GM12878 (cell line): ENCODE measurements at regions not wholly inside any gene's neighbourhood (a gene's known extent, or its start where the extent isn't known, plus 50 kb on each side); places are given as distances from the start of the nearest gene placed in this dataset.

Experiments used
- BCL3 ChIP-seq: IDR thresholded peaks from 2 replicates; pipeline ENCODE4 v1.6.1; 2011; ENCODE audit warnings: borderline replicate concordance, low read depth, mild to moderate bottlenecking, moderate library complexity, low read length; ENCODE audit not compliant: insufficient read depth, poor library complexity, severe bottlenecking
- FOXK2 ChIP-seq: fragments of 450-650 bp; IDR thresholded peaks from 2 replicates; pipeline ENCODE4 v1.6.1; 2017; ENCODE audit warnings: mild to moderate bottlenecking, moderate library complexity
- MTA3 ChIP-seq: IDR thresholded peaks from 2 replicates; pipeline ENCODE4 v1.6.1; 2012; ENCODE audit warnings: low read length, inconsistent platforms, borderline replicate concordance
- NR2C2 ChIP-seq: IDR thresholded peaks from 2 replicates; pipeline ENCODE4 v1.6.1; 2011; ENCODE audit warnings: borderline replicate concordance, low read depth; ENCODE audit not compliant: control insufficient read depth, insufficient read length
- RAD51 ChIP-seq: fragments of 450-650 bp; IDR thresholded peaks from 2 replicates; pipeline ENCODE4 v1.6.1; 2016; ENCODE audit warnings: moderate library complexity, mild to moderate bottlenecking, inconsistent platforms
- ZNF384 ChIP-seq: IDR thresholded peaks from 2 replicates; pipeline ENCODE4 v1.6.1; 2012; ENCODE audit warnings: low read depth, mild to moderate bottlenecking, low read length, improper control_type of control experiment, borderline replicate concordance
- ZSCAN29 ChIP-seq: fragments of 450-650 bp; IDR thresholded peaks from 2 replicates; pipeline ENCODE4 v1.6.1; 2017; ENCODE audit warnings: mild to moderate bottlenecking, moderate library complexity
- TF ChIP-seq, protein P1 (sequence below): fragments of 450-650 bp; IDR thresholded peaks from 2 replicates; pipeline ENCODE4 v1.6.1; 2017; ENCODE audit warnings: antibody characterized with exemption, mild to moderate bottlenecking, moderate library complexity
- TF ChIP-seq, protein P2 (sequence below): fragments of 450-650 bp; IDR thresholded peaks from 2 replicates; pipeline ENCODE4 v1.6.1; 2018; ENCODE audit warnings: borderline replicate concordance, mild to moderate bottlenecking; ENCODE audit not compliant: partially characterized antibody

DNA sequence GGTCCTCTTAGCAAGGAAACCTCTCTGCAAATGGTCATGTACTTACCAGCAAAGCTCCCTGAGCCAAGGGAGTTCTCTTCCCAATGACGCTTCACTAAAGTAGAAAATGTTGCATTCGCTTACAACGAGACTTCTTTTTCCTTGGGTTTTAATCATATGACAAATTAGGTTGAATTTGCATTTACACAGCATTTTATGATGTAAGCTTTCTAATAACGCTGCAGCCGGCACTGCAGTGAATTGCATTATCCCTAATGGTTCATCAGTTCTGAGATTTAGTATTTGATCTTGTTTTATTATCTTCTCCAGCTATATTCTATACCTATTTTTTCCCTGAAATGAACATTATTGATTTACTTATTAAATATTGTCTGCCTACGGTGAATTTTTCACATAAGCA is 339.3 kb upstream of the PFKP start (continued):
- TF ChIP-seq, protein P1, sequence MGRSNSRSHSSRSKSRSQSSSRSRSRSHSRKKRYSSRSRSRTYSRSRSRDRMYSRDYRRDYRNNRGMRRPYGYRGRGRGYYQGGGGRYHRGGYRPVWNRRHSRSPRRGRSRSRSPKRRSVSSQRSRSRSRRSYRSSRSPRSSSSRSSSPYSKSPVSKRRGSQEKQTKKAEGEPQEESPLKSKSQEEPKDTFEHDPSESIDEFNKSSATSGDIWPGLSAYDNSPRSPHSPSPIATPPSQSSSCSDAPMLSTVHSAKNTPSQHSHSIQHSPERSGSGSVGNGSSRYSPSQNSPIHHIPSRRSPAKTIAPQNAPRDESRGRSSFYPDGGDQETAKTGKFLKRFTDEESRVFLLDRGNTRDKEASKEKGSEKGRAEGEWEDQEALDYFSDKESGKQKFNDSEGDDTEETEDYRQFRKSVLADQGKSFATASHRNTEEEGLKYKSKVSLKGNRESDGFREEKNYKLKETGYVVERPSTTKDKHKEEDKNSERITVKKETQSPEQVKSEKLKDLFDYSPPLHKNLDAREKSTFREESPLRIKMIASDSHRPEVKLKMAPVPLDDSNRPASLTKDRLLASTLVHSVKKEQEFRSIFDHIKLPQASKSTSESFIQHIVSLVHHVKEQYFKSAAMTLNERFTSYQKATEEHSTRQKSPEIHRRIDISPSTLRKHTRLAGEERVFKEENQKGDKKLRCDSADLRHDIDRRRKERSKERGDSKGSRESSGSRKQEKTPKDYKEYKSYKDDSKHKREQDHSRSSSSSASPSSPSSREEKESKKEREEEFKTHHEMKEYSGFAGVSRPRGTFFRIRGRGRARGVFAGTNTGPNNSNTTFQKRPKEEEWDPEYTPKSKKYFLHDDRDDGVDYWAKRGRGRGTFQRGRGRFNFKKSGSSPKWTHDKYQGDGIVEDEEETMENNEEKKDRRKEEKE = no peak
- TF ChIP-seq BCL3 = no peak
- TF ChIP-seq, protein P2, sequence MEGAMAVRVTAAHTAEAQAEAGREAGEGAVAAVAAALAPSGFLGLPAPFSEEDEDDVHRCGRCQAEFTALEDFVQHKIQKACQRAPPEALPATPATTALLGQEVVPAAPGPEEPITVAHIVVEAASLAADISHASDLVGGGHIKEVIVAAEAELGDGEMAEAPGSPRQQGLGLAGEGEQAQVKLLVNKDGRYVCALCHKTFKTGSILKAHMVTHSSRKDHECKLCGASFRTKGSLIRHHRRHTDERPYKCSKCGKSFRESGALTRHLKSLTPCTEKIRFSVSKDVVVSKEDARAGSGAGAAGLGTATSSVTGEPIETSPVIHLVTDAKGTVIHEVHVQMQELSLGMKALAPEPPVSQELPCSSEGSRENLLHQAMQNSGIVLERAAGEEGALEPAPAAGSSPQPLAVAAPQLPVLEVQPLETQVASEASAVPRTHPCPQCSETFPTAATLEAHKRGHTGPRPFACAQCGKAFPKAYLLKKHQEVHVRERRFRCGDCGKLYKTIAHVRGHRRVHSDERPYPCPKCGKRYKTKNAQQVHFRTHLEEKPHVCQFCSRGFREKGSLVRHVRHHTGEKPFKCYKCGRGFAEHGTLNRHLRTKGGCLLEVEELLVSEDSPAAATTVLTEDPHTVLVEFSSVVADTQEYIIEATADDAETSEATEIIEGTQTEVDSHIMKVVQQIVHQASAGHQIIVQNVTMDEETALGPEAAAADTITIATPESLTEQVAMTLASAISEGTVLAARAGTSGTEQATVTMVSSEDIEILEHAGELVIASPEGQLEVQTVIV = no peak
- no peak for TF ChIP-seq RAD51
- TF ChIP-seq FOXK2 = no peak
- no peak for TF ChIP-seq MTA3
- TF ChIP-seq ZNF384 = no peak
- no peak for TF ChIP-seq ZSCAN29
- no peak for TF ChIP-seq NR2C2
